GM19372 (cell line): ENCODE measurements at regions not wholly inside any gene's neighbourhood (a gene's known extent, or its start where the extent isn't known, plus 50 kb on each side); places are given as distances from the start of the nearest gene placed in this dataset.

Source experiments
- ATAC-seq: cut with Tn5 transposase; IDR thresholded peaks from one replicate; pipeline ENCODE4 v1.9.1; 2021; ENCODE audit warnings: mild to moderate bottlenecking, low read depth, moderate library complexity; ENCODE audit not compliant: unreplicated experiment

DNA sequence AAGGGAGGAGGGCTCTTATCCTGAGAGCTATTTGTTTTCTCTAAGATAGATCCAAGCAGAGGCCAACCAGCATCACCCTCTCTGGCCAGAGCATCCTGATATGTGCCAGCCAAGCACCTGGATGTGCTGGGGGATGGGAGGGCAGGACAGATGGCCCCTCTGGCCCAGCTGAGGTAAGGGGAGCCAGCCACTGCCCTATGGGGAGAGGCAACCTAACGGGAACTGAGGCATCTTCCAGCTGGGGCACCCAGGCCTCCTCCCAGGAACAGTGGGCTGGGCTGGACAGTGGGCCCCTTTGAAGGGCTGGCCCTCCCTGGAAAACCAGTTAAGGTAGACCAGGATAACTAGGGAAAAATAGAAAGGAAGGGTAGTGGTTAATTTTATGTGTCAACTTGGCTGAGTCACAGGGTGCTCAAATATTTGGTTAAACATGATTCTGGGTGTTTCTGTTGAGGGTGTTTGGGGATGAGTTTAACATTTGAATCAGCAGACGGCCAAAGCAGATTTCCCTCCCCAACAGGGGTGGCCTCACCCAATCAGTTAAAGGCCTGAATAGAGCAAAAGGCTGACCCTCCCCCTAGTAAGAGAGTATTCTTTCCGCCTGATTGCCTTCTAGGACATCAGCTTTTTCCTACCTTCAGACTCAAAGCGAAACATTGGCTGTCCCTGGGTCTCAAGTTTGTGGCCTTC is 595.1 kb downstream of the BUD13 start:
- no peak for ATAC-seq

DNA sequence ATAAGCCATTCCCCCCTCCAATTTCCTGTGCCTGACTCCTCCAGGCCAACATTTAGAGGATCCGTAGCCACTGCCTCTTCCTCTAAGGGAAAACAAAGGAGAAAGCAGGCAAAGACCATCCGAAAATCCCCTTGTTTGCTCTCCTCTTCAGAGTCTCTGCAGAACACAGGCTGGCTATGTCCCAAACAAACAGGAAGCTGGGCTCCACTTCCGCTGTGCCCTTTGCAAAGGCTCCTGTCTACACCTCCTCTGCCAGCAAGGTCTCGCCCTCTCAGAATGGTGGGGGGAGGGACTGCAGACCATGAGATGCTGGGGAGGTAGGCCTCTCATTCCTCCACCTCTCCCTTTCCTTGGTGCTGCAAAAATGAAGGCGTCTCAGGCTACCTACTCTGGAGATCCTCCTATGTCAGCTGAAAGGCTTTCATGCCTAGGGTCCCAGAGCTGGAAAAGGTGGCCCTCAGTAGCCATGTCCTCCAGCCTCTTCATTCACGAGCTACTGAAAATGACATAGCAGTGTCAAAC is 596.2 kb downstream of the BUD13 start:
- no peak for ATAC-seq

DNA sequence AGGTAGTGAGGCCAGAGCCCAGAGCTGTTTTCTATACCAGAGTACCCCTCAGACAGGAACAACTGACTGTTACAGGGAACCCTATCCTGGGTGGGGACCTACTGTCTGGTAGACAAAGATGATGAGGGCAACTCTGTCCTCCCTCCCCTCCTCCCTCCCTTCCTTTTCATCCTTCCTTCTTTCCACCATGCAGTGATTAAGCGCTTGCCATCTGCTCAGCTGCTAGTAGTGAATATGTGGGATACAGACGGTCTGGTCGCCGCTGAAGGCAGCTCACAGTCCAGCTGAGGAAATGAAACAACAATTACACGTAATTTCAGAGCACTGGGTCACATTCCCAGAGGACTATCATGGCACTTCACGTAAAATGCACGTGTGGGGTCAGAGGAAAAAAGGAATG is 597.1 kb downstream of the BUD13 start:
- ATAC-seq = no peak

DNA sequence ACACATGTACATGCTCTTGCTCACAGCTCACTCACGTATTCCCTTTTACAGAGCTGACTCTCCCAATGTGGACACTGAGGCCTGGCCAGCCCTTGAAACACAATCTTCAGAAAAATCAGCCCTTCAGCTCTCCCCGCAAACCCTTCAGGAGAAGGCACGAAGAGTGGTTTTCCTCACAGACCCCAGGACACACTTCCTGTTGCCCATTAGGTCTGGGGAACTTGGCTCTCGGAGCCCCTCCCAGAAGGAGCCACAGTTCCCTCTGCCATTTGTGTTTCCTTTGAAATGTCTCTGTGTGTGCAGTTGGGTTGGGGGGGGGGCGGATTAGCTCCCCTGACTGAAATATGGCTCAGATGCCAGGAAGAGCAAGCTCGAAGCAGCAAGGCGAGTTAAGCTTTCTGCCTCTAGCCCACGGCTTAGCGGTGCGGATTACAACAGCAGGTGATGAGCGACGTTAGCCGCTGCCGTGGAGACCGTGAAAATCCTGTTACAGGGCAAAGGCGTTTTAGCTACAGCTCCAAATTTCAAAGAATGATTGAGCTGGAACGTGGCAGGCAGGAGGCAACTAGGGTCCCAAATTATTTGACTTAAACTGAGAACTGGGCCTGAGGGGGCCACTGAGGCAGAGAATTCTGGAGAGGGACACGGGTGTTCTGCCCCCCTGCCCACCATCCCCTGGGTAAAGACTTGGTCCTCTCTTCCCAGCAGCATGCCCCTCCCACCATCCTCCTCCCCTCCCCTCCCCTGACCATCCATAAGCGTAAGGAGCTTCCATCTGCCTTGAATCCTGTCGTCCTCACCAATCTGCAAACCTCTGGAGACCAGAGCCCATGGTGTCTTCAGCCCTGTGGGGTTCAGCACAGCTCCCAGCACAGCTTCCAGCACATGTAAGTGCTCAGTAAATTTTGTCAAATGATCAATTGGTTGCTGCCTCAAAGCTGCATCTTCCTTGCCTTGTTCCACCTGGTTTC is 598.6 kb downstream of the BUD13 start:
- no peak for ATAC-seq

DNA sequence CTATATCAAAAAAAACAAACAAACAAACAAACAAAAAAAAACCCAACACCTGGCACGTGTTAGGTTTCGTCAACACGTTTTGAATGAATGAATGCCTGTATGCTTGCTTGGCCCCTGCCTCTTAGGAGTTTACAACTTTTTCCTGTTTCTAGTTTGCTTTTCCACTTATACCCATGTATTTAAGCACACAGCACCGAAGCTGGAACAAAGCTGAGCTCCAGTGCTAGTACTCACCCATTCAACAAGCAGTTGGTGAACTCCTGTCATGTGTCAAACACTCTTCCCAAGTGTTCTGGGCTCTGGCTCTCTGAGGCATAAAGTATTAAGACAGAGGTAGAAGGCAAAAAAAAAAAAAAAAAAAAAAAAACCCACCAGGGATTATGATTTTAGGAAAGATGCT is 599.3 kb downstream of the BUD13 start:
- ATAC-seq = no peak

DNA sequence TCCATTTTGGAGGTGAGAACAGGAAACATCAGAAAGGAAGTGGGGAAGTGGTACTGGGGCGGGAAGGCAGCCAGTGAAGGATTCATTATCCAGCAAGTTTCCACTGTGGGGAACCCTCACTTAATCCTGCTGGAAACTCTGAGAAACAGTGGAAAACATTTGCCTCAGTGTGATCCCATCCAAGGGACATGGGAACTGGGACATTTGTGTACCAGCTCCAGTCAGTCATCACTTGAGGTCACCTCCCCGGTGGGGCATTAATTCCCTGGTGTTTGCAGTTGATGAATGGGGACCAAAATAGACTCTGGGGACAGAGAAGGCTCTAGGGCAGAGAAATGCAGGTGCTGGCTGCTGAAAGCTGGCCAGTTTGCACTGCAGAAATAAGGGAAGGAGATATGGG is 599.9 kb downstream of the BUD13 start:
- ATAC-seq = no peak

DNA sequence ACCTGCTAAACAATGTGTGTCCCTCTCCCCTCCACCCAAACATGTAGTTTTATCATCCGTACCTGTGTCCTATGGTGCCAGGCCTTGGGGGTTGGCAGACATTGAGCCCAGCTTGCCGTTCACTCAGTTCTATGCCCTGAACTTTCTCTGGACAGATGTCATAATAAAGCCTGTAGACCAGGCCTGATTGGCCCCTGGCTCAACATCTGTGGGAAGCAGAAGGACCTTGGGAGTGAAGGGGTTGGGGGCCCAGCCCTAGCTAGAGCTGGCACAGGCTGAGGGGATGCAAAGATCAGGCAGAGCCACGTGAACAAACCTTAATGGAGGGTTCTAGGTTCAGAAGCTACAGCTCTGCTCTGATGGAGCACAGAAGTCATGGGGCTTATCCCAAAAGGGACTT is 600.6 kb downstream of the BUD13 start:
- no peak for ATAC-seq

DNA sequence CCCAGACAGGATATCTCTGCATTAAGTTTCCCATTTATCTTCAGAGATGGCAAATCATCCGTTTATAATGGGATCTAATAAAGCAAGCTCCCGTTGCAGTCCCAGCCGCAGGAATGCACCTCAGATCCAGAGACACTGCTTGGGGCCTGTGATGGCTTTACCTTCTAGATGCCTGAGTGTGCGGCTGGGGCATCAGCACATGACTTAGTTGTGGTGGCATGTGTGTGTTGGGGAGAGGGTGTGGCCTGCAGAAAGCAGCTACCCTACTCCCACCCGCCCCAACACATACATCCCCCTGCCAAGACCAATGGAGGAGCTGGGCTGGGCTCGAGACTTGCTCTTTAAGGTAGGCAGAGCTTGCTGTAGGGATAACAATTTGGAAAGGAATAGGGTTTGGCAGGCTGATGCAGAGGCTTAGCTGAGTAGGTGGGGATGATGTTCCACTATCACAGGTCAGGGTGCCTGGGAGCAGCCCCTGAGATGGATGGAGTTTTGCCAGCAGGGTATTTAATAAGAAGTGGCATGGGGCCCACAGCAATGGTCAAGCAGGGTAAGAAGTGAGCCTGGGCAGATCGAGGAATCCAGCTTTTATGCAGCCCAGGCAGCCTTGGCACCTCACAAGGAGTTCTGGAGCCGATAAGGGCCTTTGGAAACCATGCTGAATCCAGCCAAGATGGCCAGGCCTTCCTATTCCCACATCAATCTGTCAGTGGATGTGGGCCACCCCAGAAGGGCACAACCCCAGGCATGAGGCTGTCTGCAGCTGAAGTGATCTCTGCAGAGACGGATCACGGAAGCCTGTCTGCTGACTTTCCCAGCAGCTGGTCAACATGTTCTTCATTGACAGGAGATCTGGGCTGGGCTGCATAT is 601.3 kb downstream of the BUD13 start:
- ATAC-seq = no peak

DNA sequence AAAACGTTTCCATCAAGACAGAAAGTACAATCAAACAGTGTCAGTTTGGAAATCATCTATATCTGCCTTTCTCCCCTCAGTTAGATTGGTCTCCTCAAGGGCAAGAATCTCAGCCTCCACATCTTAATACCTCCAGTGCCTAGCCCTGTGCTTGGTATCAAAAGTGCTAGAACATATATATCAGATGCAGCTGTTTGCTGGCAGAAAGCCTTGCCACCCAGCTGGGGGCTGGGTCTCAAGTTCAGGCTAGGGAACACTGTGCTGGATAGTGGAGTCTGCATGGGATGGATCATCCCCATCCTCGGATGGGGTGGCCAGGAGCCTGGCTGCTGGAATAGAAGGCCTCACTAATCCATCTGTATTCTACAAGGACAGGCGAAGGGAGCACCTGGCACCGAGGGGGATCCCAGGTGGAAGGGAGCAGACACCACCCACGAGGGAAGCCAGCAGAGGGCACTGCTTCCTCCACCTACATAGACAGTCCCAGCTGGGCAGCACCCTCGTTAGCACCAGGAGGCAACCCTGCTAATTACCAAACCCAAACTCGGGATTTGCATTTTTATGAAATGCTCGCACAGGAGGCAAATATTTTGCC is 602.2 kb downstream of the BUD13 start:
- ATAC-seq = no peak

DNA sequence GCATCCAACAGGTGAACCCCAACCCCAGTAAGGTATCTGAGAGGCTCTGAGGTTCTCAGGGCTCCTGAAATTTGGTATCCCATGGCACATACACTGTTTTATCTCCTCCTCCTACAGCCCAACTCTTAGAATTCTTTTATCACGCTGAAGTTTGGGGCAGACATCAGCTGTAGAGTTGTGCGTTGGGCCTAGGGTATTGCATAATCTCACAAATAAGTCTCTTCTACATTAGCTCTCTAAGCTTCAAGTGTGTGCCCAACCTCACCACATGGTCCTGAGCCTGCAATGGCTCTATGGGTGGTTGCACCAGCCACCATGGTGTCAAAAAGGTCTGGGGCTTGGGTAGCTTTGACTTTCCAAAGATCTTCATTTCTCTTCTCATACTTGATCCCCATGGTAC is 603.0 kb downstream of the BUD13 start:
- ATAC-seq = no peak

DNA sequence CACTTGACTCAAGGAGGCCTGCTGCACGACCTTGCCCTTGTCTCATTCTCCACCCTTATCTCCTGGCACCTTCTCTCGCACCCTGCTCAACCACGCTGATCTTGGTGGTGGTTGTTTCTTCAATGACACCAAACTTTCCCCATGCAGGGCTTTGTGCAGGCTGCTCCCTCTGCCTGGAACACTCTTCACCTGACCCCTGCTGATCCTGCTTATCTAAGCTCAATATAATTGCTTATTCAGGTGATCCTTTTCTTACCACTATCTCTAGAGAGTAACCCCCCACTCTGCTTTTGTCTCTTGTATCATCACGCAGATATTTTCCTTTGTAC is 604.4 kb downstream of the BUD13 start:
- no peak for ATAC-seq

DNA sequence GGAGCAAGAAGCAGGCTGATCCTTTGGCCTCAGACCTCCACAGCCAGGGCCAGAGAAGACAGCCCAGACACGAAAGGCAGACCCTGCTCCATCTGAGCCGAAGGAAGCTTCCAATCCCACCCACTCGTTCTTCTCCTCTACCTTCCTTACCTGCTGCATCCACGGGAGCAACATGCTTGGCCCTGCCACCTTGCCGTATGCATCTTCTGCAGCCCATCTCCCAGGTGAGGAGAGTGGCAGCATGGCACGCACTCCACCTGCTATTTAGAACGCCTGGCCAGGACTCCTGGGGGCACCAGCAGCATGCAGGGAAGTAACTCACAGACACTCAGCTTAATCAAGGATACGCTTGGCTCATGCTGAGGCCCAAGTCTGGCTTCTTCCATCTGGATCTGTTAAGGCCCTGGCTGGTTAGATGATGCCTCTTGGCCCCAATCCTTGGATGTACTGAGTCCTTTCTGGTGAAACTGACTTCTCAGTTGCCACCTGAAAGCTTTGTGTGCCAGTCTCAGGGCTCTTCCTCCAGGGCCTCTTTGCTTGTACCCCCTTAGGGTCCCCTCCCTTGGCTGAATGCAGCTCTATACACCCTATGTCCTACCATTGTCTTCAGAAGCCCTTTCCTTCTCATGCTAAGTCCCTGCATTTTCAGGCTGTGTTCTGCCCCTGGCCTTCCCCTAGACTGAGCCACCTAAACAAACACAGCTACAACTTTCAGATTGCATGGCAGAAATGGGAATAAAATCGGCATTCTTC is 604.9 kb downstream of the BUD13 start:
- no peak for ATAC-seq

DNA sequence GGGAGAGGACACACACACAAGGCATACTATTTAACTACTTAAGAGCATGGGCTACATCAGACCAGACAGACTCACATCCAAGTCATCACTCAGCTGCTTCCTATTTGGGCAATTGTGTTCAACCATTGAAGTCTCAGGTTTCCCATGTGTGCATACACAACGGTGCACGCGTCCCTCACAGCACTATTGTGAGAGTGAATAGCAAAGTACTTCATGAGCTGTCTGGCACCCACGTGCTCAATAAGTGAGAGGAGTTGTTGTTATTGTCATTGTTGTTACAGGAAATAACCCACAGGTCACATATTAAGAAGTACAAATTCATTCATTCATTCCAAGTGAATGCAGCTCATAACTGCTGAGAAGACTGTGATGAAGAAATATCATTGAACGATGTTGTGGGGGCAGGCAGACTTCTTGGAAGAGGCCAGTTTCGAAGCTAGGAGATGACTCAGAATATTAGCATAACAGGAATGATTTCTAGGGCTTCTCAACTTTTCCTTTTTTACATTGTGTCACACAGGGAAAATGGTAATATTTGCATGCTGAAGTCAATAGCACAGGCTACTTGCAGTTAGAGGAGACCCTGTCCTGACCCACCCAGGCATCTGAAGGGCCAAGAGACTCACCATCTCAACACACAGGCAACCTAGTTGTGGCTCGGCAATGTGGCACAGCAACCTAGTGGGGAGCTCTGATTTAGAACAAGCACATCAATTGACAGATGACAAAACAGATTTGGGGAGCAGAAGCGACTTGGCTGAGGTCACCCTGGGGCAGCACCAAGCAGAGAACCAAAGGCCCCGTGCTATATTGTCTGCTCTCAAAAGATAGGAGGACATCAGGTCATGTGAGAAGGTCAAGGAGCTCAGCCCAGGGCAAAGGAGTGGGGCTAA is 606.0 kb downstream of the BUD13 start:
- ATAC-seq = no peak

DNA sequence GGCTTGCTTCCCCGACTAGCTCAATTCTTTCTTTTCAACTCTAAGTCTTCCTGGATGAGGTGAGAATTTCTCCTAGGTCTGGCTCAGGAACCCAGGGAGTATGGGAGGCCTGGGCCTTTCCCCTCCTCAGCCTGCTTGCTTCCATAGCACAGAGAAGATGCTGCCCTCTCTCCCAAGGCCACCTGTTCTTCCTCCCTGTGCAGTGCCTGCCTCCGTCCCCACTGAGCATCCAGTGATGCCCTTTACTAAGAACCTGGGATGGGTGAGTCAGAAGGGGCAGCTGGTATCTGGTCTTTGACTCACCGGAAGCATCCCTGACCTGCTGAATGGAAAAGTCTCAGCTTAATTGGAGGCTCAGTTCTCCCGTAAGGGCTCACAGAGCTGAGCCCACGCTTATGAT is 607.9 kb downstream of the BUD13 start:
- no peak for ATAC-seq

DNA sequence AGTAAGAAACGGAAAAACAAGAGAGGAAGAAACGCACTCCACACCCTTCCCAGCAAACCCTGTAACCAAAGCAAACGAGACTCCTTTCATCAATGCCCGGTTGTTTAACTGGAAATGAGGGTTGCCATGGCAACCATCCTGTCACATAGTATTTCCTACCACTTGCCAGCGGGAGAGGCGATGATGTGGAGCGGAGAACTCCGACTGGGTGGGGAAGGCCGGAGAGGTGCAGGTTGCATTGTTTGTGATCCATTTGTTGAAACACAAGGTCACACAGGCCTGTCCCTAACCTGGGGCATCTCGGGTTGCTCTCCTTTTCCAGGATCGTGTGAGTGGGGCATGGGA is 609.9 kb downstream of the BUD13 start:
- no peak for ATAC-seq

DNA sequence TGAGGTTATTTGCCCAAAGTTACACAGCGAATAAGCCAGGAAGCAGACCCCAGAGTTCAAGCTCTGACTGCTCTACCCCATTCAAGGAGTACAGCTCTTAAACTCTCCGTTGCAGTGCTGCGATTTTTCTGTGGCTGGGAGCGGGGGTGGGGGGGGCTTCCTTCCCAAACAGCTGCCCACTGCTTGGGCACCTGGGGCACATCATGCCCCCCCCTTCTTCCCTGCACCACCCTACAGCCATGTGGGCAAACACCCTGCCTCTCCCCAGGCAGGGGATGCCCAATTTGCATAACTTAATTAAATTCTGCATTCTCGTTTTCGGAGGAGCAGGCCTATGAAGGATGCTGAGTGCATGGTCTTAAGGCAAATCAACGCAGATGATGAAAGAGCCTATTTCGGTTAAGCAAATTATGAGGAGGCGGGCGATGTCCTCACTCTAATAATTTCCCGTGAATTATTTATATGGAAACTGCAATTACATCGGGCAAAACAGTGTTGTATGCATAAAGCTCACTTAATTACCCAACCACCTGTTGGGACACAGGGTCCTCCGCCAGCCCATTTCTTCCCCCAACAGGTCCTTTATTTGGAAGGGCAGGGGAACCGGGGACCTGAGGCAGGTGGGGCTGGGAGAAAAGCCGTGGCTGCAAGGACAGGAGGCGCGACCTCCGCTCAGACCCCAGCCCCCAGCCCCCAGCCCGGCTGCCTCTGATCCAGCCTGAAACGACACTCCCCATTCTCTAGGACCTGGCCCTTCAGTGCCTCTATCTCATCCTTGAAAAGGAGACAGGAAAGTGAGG is 610.5 kb downstream of the BUD13 start:
- ATAC-seq = no peak

DNA sequence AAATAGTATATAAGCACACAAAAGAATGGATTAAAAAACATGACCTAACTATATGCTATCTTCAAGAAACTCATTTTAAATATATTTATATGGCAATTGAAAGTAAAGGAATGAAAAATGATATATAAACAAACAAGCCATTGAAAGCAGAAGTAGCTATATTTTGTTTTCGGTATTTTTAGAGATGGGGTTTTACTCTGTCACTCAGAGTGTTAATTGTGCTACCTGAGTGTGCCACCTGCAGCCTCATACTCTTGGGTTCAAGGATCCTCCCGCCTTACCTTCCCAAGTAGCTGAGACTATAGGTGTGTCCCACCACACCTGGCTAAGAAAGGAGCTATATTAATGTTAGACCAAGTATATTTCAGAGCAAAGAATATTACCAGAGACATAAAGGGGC is 624.1 kb downstream of the BUD13 start:
- ATAC-seq = no peak

DNA sequence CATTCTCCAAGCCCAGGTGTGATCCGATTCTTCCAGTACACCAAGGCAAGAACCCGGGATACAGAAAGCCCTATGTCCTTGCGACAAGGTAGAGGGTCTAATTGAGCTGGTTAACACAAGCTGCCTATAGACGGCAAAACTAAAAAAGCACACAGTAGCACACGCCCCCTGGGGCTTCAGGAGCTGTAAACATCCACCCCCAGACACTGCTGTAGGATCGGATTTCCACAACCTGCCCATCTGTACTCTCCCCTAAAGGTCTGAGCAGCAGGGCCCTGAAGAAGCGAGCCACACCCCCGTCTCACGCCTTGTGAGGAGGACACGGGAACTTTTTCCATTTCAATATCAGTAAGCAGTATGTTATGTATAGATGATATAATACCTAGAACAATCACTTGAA is 624.7 kb downstream of the BUD13 start:
- ATAC-seq = no peak
